ENCODE measurements at regions not wholly inside any gene's neighbourhood (a gene's known extent, or its start where the extent isn't known, plus 50 kb on each side); places are given as distances from the start of the nearest gene placed in this dataset.

GRCh38 chr9:105879181-105879580 lies 184.8 kb downstream of the TMEM38B start:
- TF ChIP-seq CTCF (IDR thresholded peaks at IDR 0.05; ENCODE audit: low read length) = no peak
- no peak for TF ChIP-seq EZH2 (optimal IDR thresholded peaks at IDR 0.05; ENCODE audit: low read depth, low read length)
- no peak for TF ChIP-seq EZH2phosphoT487 (IDR thresholded peaks at IDR 0.05; ENCODE audit: low read length)

Measured in MM.1S (cell line).